A549 (cell line): ENCODE measurements at regions not wholly inside any gene's neighbourhood (a gene's known extent, or its start where the extent isn't known, plus 50 kb on each side); places are given as distances from the start of the nearest gene placed in this dataset.

Source experiments
- ATOH8 ChIP-seq: fragments of 250-450 bp; sonication (Bioruptor Pico); IDR thresholded peaks from 2 replicates; pipeline ENCODE4 v1.5.0; 2020; ENCODE audit warnings: low read depth, mild to moderate bottlenecking, moderate library complexity
- CEBPB ChIP-seq, 2 experiments: fragments of >200 bp in 1 of 2; sonication (Bioruptor Twin) in 1 of 2; formaldehyde crosslinking in 1 of 2; IDR thresholded peaks; 2 replicates each; pipeline ENCODE4 v1.6.1; 2012 to 2016
- CTCF ChIP-seq: fragments of >200 bp; sonication (Bioruptor Twin); formaldehyde crosslinking; IDR thresholded peaks from 3 replicates; pipeline ENCODE4 v1.5.1; 2016
- KDM1A ChIP-seq: fragments of 200-600 bp; sonication (generic); IDR thresholded peaks from 2 replicates; pipeline ENCODE4 v1.6.1; 2016; ENCODE audit warnings: low read depth, mild to moderate bottlenecking
- MAX ChIP-seq: IDR thresholded peaks from 2 replicates; pipeline ENCODE4 v1.6.1; 2012
- PBX3 ChIP-seq: IDR thresholded peaks from 2 replicates; pipeline ENCODE4 v1.6.1; 2012
- PHF8 ChIP-seq: fragments of 200-600 bp; sonication (generic); IDR thresholded peaks from 2 replicates; pipeline ENCODE4 v1.6.1; 2016; ENCODE audit warnings: low read depth, mild to moderate bottlenecking, antibody characterized with exemption, moderate library complexity, borderline replicate concordance
- POLR2A ChIP-seq: IDR thresholded peaks from 2 replicates; pipeline ENCODE4 v1.6.1; 2012; ENCODE audit warnings: mild to moderate bottlenecking, low read length
- ZNF302 ChIP-seq: fragments of 250-450 bp; sonication (Bioruptor Pico); IDR thresholded peaks from 2 replicates; pipeline ENCODE4 v1.9.0; 2021; ENCODE audit warnings: inconsistent platforms, mild to moderate bottlenecking, moderate library complexity
- TF ChIP-seq, protein P1 (sequence below): fragments of 200-600 bp; sonication (generic); IDR thresholded peaks from 2 replicates; pipeline ENCODE4 v1.6.1; 2016; ENCODE audit warnings: antibody characterized with exemption, mild to moderate bottlenecking, moderate library complexity
- TF ChIP-seq, protein P2 (sequence below): fragments of 150-350 bp; IDR thresholded peaks from 2 replicates; pipeline ENCODE4 v1.6.1; 2014; ENCODE audit warnings: low read depth, mild to moderate bottlenecking, low read length

- TF ChIP-seq, protein P1, sequence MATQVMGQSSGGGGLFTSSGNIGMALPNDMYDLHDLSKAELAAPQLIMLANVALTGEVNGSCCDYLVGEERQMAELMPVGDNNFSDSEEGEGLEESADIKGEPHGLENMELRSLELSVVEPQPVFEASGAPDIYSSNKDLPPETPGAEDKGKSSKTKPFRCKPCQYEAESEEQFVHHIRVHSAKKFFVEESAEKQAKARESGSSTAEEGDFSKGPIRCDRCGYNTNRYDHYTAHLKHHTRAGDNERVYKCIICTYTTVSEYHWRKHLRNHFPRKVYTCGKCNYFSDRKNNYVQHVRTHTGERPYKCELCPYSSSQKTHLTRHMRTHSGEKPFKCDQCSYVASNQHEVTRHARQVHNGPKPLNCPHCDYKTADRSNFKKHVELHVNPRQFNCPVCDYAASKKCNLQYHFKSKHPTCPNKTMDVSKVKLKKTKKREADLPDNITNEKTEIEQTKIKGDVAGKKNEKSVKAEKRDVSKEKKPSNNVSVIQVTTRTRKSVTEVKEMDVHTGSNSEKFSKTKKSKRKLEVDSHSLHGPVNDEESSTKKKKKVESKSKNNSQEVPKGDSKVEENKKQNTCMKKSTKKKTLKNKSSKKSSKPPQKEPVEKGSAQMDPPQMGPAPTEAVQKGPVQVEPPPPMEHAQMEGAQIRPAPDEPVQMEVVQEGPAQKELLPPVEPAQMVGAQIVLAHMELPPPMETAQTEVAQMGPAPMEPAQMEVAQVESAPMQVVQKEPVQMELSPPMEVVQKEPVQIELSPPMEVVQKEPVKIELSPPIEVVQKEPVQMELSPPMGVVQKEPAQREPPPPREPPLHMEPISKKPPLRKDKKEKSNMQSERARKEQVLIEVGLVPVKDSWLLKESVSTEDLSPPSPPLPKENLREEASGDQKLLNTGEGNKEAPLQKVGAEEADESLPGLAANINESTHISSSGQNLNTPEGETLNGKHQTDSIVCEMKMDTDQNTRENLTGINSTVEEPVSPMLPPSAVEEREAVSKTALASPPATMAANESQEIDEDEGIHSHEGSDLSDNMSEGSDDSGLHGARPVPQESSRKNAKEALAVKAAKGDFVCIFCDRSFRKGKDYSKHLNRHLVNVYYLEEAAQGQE: no peak
- TF ChIP-seq CTCF (no peak), ATOH8 (CRISPR knock-in tag) (no peak), POLR2A (no peak), ZNF302 (no peak), PHF8 (no peak), CEBPB (IDR thresholded peaks at IDR 0.05) (no peak), MAX (no peak), PBX3 (no peak), KDM1A (no peak)
- TF ChIP-seq, protein P2, sequence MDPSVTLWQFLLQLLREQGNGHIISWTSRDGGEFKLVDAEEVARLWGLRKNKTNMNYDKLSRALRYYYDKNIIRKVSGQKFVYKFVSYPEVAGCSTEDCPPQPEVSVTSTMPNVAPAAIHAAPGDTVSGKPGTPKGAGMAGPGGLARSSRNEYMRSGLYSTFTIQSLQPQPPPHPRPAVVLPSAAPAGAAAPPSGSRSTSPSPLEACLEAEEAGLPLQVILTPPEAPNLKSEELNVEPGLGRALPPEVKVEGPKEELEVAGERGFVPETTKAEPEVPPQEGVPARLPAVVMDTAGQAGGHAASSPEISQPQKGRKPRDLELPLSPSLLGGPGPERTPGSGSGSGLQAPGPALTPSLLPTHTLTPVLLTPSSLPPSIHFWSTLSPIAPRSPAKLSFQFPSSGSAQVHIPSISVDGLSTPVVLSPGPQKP: no peak
These were observed 693.8 kb downstream of the NR2F1-AS1 start for GRCh38 chr5:92887254-92887653.
